A549 (cell line): ENCODE measurements at regions not wholly inside any gene's neighbourhood (a gene's known extent, or its start where the extent isn't known, plus 50 kb on each side); places are given as distances from the start of the nearest gene placed in this dataset.

Source experiments
- BHLHE40 ChIP-seq: IDR thresholded peaks from 2 replicates; pipeline ENCODE4 v1.6.1; 2012; ENCODE audit warnings: low read depth, low read length, inconsistent platforms
- CEBPB ChIP-seq, 2 experiments: fragments of >200 bp in 1 of 2; sonication (Bioruptor Twin) in 1 of 2; formaldehyde crosslinking in 1 of 2; IDR thresholded peaks; 2 replicates each; pipeline ENCODE4 v1.6.1; 2012 to 2016
- CHD4 ChIP-seq: fragments of 200-600 bp; sonication (generic); IDR thresholded peaks from 2 replicates; pipeline ENCODE4 v1.6.1; 2016; ENCODE audit warnings: antibody characterized with exemption, mild to moderate bottlenecking, borderline replicate concordance
- EHF ChIP-seq: fragments of 250-450 bp; sonication (Bioruptor Pico); IDR thresholded peaks from 2 replicates; pipeline ENCODE4 v1.5.0; 2020; ENCODE audit warnings: mild to moderate bottlenecking
- EP300 ChIP-seq, 2 experiments: fragments of >200 bp; sonication (Bioruptor Twin); formaldehyde crosslinking; IDR thresholded peaks; 2 replicates in 1 of 2; 3 replicates in 1 of 2; pipeline ENCODE4 v1.6.1; 2016 to 2017
- MYC ChIP-seq: IDR thresholded peaks from 2 replicates; pipeline ENCODE4 v1.6.1; 2012; ENCODE audit warnings: mild to moderate bottlenecking, inconsistent platforms, low read length, improper control_type of control experiment, borderline replicate concordance
- NPAS2 ChIP-seq: fragments of 250-450 bp; sonication (Bioruptor Pico); IDR thresholded peaks from 2 replicates; pipeline ENCODE4 v1.8.0; 2022; ENCODE audit warnings: mild to moderate bottlenecking, moderate library complexity, borderline replicate concordance
- POLR2A ChIP-seq: IDR thresholded peaks from 2 replicates; pipeline ENCODE4 v1.6.1; 2012; ENCODE audit warnings: mild to moderate bottlenecking, low read length
- RNF2 ChIP-seq: fragments of 200-600 bp; sonication (generic); IDR thresholded peaks from 2 replicates; pipeline ENCODE4 v1.6.1; 2016; ENCODE audit warnings: low read depth, mild to moderate bottlenecking, antibody characterized with exemption, moderate library complexity, borderline replicate concordance
- SMC3 ChIP-seq: fragments of >200 bp; sonication (Bioruptor Twin); formaldehyde crosslinking; IDR thresholded peaks from 3 replicates; pipeline ENCODE4 v1.6.1; 2018; ENCODE audit warnings: inconsistent platforms
- TF ChIP-seq, protein P1 (sequence below): fragments of >200 bp; sonication (Bioruptor Twin); formaldehyde crosslinking; IDR thresholded peaks from 3 replicates; pipeline ENCODE4 v1.5.1; 2016
- TF ChIP-seq, protein P2 (sequence below): fragments of 200-600 bp; sonication (generic); IDR thresholded peaks from 2 replicates; pipeline ENCODE4 v1.6.1; 2016; ENCODE audit warnings: antibody characterized with exemption, mild to moderate bottlenecking, moderate library complexity
- TF ChIP-seq, protein P3 (sequence below): fragments of >200 bp; sonication (Bioruptor Twin); formaldehyde crosslinking; IDR thresholded peaks from 3 replicates; pipeline ENCODE4 v1.6.1; 2016

DNA sequence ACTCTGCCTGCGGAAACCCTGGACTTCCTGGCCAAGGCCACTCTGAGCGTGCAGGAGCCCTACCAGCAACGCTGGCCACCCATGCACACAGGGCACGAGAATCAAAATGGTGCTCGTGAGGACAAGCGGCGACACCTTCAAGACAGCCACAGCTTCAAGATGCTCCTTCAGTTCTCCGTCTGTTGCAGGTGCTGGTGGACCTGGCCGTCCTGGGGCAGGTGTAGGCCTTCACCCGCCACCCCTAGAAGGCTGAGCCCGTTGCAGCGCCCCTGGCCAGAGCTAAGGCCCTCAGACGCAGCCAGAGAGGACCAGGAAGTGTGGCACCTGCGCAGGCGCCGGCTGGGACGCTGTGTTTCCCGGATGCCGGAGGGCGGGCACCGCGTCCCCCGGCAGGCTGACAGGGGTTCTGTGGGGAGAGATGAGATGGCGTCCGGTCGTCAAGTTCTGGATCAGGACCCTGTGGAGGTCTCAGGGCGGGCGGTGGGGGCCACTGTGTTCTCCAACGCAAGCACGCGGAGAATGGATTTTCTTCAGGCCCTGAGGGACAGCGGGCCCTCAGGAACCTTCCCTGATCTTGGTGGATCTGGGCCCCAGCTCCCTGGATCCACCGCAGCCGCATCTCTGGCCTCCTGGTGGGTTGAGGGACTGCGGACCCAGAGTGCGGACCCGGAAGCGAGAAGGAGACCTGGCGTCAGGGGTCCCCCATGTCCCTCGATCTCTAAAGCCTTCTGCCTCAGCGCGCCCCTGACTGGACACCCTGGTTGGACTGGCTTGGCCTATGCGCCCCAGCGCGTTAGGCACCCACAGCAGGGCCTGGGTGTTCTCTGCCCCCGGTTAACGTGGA lies 1770.8 kb upstream of the CDH9 start:
- TF ChIP-seq EHF (CRISPR knock-in tag) (no peak), RNF2 (no peak), BHLHE40 (no peak), CHD4 (no peak), CEBPB (IDR thresholded peaks at IDR 0.05) (no peak), SMC3 (no peak), POLR2A (no peak), NPAS2 (CRISPR knock-in tag) (no peak), MYC (no peak), EP300 (IDR thresholded peaks at IDR 0.05) (no peak)
- TF ChIP-seq, protein P1, sequence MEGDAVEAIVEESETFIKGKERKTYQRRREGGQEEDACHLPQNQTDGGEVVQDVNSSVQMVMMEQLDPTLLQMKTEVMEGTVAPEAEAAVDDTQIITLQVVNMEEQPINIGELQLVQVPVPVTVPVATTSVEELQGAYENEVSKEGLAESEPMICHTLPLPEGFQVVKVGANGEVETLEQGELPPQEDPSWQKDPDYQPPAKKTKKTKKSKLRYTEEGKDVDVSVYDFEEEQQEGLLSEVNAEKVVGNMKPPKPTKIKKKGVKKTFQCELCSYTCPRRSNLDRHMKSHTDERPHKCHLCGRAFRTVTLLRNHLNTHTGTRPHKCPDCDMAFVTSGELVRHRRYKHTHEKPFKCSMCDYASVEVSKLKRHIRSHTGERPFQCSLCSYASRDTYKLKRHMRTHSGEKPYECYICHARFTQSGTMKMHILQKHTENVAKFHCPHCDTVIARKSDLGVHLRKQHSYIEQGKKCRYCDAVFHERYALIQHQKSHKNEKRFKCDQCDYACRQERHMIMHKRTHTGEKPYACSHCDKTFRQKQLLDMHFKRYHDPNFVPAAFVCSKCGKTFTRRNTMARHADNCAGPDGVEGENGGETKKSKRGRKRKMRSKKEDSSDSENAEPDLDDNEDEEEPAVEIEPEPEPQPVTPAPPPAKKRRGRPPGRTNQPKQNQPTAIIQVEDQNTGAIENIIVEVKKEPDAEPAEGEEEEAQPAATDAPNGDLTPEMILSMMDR, result no peak
- TF ChIP-seq, protein P2, sequence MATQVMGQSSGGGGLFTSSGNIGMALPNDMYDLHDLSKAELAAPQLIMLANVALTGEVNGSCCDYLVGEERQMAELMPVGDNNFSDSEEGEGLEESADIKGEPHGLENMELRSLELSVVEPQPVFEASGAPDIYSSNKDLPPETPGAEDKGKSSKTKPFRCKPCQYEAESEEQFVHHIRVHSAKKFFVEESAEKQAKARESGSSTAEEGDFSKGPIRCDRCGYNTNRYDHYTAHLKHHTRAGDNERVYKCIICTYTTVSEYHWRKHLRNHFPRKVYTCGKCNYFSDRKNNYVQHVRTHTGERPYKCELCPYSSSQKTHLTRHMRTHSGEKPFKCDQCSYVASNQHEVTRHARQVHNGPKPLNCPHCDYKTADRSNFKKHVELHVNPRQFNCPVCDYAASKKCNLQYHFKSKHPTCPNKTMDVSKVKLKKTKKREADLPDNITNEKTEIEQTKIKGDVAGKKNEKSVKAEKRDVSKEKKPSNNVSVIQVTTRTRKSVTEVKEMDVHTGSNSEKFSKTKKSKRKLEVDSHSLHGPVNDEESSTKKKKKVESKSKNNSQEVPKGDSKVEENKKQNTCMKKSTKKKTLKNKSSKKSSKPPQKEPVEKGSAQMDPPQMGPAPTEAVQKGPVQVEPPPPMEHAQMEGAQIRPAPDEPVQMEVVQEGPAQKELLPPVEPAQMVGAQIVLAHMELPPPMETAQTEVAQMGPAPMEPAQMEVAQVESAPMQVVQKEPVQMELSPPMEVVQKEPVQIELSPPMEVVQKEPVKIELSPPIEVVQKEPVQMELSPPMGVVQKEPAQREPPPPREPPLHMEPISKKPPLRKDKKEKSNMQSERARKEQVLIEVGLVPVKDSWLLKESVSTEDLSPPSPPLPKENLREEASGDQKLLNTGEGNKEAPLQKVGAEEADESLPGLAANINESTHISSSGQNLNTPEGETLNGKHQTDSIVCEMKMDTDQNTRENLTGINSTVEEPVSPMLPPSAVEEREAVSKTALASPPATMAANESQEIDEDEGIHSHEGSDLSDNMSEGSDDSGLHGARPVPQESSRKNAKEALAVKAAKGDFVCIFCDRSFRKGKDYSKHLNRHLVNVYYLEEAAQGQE, result no peak
- TF ChIP-seq, protein P3, sequence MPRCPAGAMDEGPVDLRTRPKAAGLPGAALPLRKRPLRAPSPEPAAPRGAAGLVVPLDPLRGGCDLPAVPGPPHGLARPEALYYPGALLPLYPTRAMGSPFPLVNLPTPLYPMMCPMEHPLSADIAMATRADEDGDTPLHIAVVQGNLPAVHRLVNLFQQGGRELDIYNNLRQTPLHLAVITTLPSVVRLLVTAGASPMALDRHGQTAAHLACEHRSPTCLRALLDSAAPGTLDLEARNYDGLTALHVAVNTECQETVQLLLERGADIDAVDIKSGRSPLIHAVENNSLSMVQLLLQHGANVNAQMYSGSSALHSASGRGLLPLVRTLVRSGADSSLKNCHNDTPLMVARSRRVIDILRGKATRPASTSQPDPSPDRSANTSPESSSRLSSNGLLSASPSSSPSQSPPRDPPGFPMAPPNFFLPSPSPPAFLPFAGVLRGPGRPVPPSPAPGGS, result no peak
